HG02981 (cell line): ENCODE measurements at regions not wholly inside any gene's neighbourhood (a gene's known extent, or its start where the extent isn't known, plus 50 kb on each side); places are given as distances from the start of the nearest gene placed in this dataset.

Experiments used
- ATAC-seq: cut with Tn5 transposase; IDR thresholded peaks from one replicate; pipeline ENCODE4 v1.9.1; 2021; ENCODE audit warnings: mild to moderate bottlenecking, moderate library complexity; ENCODE audit not compliant: unreplicated experiment

DNA sequence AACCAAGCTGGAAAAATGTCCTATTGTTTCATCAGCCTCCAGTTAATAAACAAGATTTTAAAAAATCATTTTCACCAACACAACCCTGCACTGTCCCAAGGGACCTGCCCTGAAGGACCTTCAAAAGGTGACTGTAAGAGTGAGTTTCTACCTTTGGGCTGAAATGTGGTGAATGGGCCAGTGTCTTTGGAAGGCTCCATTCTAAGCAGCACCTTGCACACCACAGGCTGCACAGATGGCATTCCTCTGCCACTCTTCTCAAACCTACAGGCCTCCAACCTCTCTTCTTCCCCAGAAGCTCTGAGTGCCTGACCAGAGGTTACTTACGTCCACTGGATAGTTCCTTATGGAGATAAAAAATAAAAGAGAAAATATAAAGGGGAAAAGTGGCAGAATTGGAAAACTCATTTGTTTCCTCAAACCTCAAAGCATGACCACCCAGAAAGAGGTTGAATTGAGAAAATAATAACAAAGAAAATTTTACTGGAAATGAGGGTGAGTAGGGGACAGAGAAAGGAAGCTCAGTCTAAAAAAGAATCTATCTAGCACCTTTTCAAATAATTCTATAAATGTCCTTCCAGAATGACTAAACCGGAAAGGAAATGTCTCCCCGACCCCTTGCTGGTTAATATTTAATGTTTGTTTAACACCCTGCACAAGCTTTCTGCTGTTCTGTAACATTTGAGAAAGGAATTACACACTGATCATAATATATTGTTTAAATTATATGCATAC lies 175.7 kb downstream of the METTL4 start:
- ATAC-seq: peak; percentile 65

GRCh38 chr18:2396162-2396505 lies 175.2 kb downstream of the METTL4 start:
- ATAC-seq: peak; percentile 19

DNA sequence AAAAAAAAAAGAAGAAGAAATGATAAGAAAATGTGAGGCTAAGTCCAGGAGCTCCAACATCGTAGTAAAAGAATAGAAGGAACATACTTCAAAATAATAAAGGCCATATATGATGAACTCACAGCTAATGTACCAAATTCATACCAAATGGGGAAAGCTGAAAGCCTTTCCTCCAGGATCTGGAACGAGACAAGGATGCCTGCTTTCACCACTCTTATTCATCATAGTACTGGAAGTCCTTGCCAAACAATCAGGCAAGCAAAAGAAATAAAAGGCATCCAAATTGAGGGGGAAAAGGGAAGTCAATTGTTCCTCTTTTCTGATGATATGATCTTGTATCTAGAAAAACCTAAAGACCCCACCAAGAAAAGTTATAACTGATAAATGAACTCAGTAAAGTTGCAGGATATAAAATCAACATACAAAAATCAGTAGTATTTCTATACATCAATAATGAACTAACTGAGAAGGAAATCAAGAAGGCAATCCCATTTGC lies 170.6 kb downstream of the METTL4 start:
- no peak for ATAC-seq

GRCh38 chr18:2402084-2402483 lies 169.2 kb downstream of the METTL4 start:
- no peak for ATAC-seq

- no peak for ATAC-seq
Observed at GRCh38 chr18:2406544-2406943, 164.8 kb downstream of the METTL4 start.

GRCh38 chr18:2407961-2408360 lies 163.3 kb downstream of the METTL4 start:
- ATAC-seq: no peak

DNA sequence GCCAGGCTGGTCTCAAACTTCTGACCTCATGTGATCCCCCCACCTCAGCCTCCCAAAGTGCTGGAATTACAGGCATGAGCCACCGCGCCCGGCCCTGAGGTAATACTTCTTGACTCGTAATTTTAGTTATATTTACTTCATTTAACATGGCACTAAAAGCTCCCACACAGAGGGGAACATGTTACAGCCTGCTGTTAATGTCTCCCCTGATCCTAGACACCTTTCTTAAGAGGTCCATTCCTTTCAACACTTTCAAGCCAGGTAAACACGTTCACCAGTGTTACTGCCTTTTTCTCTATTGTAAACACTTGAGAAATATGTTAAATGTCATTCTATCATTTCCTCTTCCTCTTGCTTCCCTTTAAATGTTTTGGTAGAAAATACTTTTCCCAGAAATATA lies 161.4 kb downstream of the METTL4 start:
- ATAC-seq: no peak

GRCh38 chr18:2410688-2411087 lies 160.6 kb downstream of the METTL4 start:
- ATAC-seq: no peak

DNA sequence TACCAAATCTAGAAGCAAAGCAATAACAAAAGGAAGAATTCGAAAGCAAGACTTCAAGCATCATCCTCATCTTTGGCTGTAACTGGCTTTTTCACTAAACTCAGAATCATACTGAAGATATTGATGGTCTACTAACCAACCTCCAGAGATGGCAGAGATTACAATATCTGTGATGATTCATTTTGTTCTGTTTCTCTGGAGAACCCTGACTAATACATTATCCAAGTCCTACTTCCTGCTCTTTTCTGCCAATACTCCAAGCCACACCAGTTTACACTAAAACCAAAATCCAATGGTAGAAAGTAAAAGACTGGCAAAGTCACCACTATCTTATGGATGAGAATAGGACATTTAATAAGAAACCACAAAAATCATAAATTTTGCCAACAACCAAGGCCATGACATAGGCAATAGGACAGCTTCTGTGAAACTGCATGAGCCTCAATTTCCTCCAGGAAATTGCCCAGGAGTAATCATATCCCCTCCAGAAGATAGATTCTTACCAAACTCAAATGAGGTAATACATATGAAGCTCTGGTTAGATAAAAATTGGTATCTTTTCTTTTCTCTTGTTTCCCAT lies 159.8 kb downstream of the METTL4 start:
- no peak for ATAC-seq

DNA sequence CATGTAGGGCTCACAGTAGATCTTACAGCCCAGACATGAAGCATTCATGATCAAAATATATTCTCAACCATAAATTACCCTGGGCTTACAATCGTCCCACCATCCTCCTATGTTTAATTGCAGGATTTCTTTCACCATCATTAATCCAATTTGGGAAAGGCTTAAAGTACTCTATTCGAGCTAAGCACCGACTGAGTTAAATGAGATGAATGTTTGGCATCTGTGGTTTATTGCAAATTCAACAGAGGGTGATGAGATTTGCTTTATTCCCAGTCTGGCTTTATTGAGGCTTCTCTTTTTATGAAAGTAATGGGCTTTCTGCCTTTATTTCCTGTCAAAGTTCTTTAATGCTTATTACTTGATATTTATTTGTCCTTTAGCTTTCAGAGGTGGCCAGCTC lies 159.0 kb downstream of the METTL4 start:
- no peak for ATAC-seq

- no peak for ATAC-seq
Observed at GRCh38 chr18:2412996-2413751, 158.1 kb downstream of the METTL4 start.

DNA sequence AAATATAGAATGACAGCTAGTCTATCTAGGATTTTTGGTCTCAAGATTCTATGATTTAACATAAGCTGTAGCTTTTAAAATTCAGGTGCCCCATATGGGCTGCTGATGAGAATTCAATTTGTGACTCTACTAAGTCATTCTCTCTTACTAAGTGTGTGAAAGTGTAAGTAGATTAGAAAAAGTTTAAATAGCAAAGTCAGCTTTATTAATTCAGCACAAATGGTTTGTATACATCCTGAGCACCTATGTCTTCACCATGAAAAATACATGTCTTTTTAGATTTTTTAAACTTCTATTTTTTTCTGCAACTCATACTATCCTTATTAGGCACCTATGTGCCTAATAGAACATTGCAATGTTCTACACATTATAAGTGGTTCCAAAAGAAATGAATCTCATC lies 157.1 kb downstream of the METTL4 start:
- no peak for ATAC-seq

DNA sequence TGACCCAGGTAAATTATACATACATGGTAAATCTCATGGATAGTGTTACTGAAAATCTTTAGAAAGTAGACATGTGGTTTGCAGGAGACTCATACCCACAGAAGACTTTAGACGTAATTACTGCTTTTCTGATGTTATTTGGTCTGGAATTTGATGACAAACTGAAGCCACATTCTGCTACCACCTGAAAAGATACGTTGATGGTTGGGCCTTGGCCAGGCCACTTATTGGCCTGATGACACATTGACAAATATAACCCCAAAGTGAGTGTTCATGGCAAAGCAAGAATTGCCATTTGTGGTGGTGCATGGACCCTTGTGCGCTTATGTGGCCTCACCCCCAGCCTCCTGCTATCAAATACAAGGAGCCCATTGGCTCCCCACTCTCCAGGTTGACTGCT lies 155.6 kb downstream of the METTL4 start:
- ATAC-seq: no peak

DNA sequence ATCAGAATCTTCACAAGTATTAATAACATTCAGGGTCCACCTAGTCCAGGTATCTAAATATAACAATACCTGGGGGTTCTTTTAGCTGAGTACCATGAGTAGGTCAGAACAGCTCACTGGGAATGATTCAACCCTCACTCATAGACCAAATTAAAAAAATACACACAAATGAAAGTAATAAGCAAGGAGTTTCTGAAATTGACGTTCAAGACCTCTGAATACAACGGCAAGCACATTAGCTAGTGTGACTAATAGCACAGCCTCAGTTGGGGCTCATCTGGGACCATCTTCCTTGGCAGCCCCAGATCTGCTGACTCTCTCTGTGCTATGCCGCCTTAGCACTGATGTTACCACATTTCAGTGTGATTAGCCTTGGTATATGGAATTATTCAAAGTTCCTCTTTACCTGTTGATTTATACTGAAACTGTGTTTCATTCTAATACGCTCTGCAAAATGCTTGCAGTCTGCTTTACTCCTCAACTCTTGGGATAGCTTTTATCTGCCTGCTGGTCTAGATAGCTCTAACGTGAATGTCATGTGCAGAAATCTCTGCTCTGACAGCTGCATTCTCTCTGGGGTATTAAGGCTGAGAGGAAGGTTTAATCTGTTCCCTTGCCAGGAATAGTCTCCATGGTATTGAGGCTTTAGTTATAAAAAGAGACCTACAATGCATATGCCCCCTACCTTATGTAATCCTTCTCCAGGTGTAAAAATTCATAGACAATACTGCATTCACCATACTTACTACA lies 153.3 kb downstream of the METTL4 start:
- no peak for ATAC-seq

GRCh38 chr18:2420367-2420766 lies 150.9 kb downstream of the METTL4 start:
- ATAC-seq: no peak

- no peak for ATAC-seq
Observed at GRCh38 chr18:2423761-2424160, 147.5 kb downstream of the METTL4 start.

- ATAC-seq: no peak
Observed at GRCh38 chr18:2424420-2424819, 146.9 kb downstream of the METTL4 start.

- no peak for ATAC-seq
Observed at GRCh38 chr18:2425426-2426317, 145.6 kb downstream of the METTL4 start.

- ATAC-seq: no peak
Observed at GRCh38 chr18:2430191-2430590, 141.1 kb downstream of the METTL4 start.

GRCh38 chr18:2431806-2432205 lies 139.5 kb downstream of the METTL4 start:
- ATAC-seq: no peak
